Astrocyte of the cerebellum (primary cell): ENCODE measurements at regions not wholly inside any gene's neighbourhood (a gene's known extent, or its start where the extent isn't known, plus 50 kb on each side); places are given as distances from the start of the nearest gene placed in this dataset.
A peak's percentile ranks its signal among the peaks of the same experiment; 100 is the strongest.

Source experiments
- DNase-seq: peaks from one replicate; pipeline ENCODE4 v3.0.0-alpha.2; 2011; ENCODE audit warnings: low read depth
- H3K4me3 ChIP-seq: 2 replicates; pipeline ENCODE4 v1.5.1; 2011; ENCODE audit warnings: mild to moderate bottlenecking, low read depth, low read length, moderate library complexity
- in situ Hi-C: cut with HindIII; loops from 2 replicates; pipeline ENCODE4 v1.10.0; 2017; ENCODE audit warnings: low sequenced_read_pairs
- TF ChIP-seq, protein P1 (sequence below): IDR thresholded peaks from 2 replicates; pipeline ENCODE4 v1.5.1; 2012; ENCODE audit warnings: low read length, low read depth, moderate library complexity, mild to moderate bottlenecking; ENCODE audit errors: missing control alignments

DNA sequence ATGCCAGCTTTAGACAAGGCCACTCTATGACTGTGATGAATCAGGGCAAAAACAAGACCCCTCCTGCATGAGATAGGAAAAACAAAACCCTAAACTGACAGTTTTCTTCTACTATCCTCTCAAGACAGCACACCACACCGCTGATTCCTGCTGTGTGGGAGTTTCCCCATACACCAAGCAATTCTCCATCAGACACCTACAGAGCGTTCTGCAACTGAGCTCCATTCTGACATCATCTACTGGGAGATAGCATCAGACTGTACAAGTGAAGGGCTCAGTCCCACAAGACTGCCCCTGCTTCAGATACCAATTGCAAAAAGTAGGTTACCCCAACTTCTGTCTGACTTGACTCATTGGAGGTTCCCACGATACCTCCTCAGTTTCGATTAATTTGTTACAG, 130.6 kb downstream of the TSN start:
- in situ Hi-C loops = no loop called here
- no peak overlapping the region for H3K4me3 ChIP-seq
- TF ChIP-seq, protein P1, sequence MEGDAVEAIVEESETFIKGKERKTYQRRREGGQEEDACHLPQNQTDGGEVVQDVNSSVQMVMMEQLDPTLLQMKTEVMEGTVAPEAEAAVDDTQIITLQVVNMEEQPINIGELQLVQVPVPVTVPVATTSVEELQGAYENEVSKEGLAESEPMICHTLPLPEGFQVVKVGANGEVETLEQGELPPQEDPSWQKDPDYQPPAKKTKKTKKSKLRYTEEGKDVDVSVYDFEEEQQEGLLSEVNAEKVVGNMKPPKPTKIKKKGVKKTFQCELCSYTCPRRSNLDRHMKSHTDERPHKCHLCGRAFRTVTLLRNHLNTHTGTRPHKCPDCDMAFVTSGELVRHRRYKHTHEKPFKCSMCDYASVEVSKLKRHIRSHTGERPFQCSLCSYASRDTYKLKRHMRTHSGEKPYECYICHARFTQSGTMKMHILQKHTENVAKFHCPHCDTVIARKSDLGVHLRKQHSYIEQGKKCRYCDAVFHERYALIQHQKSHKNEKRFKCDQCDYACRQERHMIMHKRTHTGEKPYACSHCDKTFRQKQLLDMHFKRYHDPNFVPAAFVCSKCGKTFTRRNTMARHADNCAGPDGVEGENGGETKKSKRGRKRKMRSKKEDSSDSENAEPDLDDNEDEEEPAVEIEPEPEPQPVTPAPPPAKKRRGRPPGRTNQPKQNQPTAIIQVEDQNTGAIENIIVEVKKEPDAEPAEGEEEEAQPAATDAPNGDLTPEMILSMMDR = no peak
- DNase-seq = no peak

DNA sequence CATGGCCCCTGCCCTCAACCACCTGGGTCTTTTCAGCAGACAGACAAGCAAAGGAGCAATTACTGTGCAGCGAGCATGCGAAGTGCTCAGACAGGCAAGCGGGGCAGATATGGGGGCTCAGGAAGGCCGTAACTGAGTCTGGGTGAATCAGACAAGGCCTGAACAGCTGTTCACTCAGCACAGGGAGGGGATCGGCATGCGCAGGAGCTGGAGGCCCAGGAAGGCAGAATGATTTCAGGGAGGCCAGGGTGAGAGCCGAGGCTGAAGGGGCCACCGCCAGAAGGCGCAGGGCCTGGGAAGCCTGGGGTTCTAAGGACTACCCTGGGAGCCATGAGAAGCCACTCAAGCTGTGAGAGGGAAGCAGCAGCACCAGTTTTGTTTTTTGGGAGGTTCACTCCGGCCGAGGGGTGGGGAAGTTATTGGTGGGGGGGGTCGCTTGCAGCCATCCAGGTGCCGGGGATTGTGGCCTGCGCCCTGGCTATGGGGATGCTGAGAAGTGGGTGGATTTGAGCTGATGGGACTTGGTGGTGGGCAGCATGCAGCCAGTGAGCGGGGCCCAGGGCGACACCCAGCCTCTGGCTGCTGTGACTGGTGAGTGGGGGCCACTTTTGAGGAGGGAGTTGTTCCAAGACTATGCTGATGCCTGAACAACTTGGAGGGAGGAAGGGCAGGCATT, 132.2 kb downstream of the TSN start:
- in situ Hi-C loops = no loop called here
- no peak overlapping the region for H3K4me3 ChIP-seq
- no peak for DNase-seq
- TF ChIP-seq, protein P1 = no peak

DNA sequence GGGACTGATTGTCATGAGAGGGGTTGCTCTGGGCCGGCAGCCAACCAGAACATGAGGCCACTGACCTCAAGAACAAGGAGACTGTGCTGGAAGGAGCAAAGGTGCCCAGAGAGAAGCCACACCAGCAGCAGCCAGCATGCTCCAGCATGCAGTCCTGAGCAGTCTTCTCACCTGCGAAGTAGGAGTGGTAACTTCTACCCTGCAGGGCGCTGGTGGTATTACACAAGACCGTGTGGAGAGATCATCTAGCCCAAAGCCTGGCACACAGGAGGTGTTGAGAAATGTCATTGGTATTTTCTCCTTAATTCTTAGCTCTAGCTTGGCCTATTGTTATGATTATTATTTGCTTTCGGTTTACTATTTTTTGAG, 132.7 kb downstream of the TSN start:
- no peak overlapping the region for H3K4me3 ChIP-seq
- TF ChIP-seq, protein P1 = peak; percentile 18
- no peak for DNase-seq
- in situ Hi-C loops = no loop called here

DNA sequence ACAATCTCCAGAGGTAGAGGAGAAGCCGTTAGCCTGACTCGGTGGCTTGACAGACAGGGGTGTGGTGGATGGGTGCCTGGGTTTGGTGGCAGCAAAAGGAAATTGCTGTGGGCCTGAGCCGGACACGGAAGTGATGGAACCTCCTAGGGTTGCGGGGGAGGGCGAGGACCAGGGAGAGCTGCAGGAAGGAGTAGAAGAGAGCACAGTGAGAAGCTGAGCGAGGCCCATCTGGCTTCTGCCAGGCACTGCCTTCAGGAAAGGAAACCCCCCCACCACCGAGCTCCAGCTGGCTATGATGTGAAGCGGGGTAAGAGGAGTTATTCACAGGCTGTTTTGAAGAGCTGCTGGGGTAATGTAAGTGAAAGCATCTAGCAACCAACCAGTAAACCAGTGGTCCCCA, 134.6 kb downstream of the TSN start:
- TF ChIP-seq, protein P1 = no peak
- no peak for DNase-seq
- in situ Hi-C loops = no loop called here
- H3K4me3 ChIP-seq = no peak overlapping the region

DNA sequence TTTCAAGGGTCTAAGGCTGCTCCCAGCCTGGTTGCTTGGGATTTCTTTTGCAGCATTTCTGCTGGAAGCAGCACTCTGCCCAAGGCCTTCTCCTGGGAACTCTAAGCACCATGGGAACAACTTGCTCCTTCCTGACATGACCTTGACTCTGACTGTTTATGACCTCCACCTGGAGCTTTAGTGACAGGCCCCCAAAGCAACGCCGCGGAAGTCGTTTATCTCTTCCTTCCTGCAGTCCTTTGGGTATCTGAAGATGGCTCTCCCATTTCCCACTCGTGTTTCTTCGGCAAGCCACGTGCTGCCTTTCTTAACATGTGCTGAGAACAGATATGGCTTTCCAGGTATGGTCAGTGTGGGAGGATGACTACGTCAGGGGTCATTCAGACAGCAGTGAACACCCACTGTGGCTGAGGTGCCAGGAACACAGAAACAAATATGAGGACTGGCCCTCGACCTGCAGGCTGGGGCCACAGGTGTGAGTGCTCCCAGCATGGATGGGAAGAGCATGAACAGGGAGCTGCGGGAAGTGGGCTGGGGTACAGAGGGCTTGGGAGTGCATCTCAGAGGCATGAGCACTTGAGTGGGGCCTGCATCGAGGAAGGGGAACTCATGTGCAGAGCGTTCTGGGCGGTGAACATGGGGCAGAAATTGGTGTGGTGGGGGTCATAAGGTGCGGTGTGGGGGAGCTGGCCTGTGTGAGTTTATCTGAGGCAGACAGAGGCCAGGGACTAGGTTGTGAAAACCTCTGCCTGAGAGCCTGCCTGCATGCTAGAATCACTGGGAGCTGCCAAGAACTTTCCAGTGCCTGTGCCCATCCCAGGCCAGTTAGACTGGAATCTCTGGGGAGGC, 140.5 kb downstream of the TSN start:
- DNase-seq = no peak
- TF ChIP-seq, protein P1 = no peak
- in situ Hi-C loops = no loop called here
- H3K4me3 ChIP-seq = no peak overlapping the region

DNA sequence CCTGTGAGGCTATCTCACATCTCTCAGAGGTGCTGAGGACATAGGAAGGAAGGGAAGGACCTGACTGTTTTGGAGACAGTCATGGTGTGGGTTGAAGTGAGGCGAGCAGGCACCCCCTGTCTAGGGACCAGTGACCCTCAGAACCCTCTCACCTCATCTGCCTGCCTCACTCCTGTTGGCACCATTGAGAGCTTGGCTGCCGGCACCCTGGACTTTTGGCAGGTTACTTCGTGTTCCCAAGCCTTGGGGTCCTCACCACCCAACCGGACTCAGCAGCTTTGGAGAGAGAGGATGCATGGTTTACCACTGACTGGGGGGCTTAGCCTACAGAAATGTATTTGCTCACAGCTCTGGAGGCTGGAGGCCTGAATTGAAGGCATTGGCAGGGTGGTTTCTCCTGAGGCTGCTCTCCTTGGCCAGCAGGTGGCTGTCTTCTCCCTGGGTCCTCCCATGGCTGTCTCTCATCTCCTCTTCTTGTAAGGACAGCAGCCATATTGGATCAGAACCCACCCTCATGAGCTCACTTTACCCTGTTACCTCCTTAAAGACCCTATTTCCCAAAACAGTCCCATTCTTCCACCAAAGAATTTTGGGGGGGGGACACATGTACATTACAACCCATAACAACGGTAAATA, 142.0 kb downstream of the TSN start:
- no peak overlapping the region for H3K4me3 ChIP-seq
- DNase-seq = no peak
- in situ Hi-C loops = no loop called here
- TF ChIP-seq, protein P1 = peak; percentile 38
